ENCODE measurements at regions not wholly inside any gene's neighbourhood (a gene's known extent, or its start where the extent isn't known, plus 50 kb on each side); places are given as distances from the start of the nearest gene placed in this dataset.

- Histone ChIP-seq H3K27me3 (ENCODE audit: insufficient read depth, poor library complexity, severe bottlenecking) (no peaks in the 10 kb centered on the region), H3K27ac (replicated peaks) (no peak overlapping the region), H3K4me3 (replicated peaks; ENCODE audit: insufficient read depth, low read length) (no peak overlapping the region)
- no peak for TF ChIP-seq POLR2AphosphoS5 (IDR thresholded peaks at IDR 0.05; ENCODE audit: low read depth)
- TF ChIP-seq, protein P1, sequence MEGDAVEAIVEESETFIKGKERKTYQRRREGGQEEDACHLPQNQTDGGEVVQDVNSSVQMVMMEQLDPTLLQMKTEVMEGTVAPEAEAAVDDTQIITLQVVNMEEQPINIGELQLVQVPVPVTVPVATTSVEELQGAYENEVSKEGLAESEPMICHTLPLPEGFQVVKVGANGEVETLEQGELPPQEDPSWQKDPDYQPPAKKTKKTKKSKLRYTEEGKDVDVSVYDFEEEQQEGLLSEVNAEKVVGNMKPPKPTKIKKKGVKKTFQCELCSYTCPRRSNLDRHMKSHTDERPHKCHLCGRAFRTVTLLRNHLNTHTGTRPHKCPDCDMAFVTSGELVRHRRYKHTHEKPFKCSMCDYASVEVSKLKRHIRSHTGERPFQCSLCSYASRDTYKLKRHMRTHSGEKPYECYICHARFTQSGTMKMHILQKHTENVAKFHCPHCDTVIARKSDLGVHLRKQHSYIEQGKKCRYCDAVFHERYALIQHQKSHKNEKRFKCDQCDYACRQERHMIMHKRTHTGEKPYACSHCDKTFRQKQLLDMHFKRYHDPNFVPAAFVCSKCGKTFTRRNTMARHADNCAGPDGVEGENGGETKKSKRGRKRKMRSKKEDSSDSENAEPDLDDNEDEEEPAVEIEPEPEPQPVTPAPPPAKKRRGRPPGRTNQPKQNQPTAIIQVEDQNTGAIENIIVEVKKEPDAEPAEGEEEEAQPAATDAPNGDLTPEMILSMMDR (IDR thresholded peaks at IDR 0.05; ENCODE audit: insufficient read depth, low read length) = no peak
- TF ChIP-seq, protein P2, sequence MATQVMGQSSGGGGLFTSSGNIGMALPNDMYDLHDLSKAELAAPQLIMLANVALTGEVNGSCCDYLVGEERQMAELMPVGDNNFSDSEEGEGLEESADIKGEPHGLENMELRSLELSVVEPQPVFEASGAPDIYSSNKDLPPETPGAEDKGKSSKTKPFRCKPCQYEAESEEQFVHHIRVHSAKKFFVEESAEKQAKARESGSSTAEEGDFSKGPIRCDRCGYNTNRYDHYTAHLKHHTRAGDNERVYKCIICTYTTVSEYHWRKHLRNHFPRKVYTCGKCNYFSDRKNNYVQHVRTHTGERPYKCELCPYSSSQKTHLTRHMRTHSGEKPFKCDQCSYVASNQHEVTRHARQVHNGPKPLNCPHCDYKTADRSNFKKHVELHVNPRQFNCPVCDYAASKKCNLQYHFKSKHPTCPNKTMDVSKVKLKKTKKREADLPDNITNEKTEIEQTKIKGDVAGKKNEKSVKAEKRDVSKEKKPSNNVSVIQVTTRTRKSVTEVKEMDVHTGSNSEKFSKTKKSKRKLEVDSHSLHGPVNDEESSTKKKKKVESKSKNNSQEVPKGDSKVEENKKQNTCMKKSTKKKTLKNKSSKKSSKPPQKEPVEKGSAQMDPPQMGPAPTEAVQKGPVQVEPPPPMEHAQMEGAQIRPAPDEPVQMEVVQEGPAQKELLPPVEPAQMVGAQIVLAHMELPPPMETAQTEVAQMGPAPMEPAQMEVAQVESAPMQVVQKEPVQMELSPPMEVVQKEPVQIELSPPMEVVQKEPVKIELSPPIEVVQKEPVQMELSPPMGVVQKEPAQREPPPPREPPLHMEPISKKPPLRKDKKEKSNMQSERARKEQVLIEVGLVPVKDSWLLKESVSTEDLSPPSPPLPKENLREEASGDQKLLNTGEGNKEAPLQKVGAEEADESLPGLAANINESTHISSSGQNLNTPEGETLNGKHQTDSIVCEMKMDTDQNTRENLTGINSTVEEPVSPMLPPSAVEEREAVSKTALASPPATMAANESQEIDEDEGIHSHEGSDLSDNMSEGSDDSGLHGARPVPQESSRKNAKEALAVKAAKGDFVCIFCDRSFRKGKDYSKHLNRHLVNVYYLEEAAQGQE (IDR thresholded peaks at IDR 0.05; ENCODE audit: insufficient replicate concordance, low read depth) = no peak
- no peak for TF ChIP-seq GABPA (IDR thresholded peaks at IDR 0.05; ENCODE audit: low read depth)
- TF ChIP-seq SPI1 (IDR thresholded peaks at IDR 0.05; ENCODE audit: borderline replicate concordance, low read depth) = no peak
- DNase-seq (ENCODE audit: low read depth in 1 of 2, low spot score in 1 of 2) = no peak
These were observed 2098.3 kb downstream of the TP53TG3F start for GRCh38 chr16:35557731-35558130.

DNA sequence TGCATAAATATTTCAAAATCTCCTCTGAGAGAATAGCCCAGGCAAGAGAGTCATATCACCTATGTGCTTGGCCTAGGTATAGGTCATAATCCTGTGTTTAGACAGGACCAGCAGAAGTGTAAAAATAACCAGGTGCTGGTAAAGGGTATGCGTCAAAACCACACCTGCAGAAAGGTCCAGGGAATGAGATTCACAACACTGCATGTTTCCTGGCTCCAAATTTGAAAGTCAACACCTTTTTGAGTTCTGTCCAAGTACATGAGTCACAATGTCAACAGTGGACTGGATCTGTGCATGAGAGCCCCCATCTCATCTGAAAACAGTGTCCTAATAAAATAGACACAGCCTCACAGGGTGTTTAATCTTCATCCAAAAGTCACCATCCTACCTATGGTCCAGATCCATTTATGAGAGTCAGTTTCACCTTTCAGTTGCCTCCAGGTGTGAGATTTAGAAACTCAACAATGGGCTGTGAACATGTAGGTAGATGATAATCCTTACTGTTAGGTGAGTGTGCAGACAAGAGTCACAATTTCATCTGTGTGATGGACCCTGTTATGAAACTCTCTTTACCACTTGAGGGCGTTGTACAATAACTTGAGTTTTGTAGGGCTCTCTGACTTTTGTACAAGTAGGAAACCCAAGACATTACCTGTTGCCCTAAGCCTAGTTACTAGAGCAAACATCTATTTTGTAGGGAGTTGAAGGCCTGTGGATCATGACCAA is 2100.7 kb downstream of the TP53TG3F start:
- no peak for DNase-seq (ENCODE audit: low read depth in 1 of 2, low spot score in 1 of 2)
- Histone ChIP-seq H3K27ac (replicated peaks) (no peak overlapping the region), H3K4me3 (replicated peaks; ENCODE audit: insufficient read depth, low read length) (no peak overlapping the region), H3K27me3 (ENCODE audit: insufficient read depth, poor library complexity, severe bottlenecking) (no peaks in the 10 kb centered on the region)
- TF ChIP-seq, protein P2 (IDR thresholded peaks at IDR 0.05; ENCODE audit: insufficient replicate concordance, low read depth) = no peak
- no peak for TF ChIP-seq GABPA (IDR thresholded peaks at IDR 0.05; ENCODE audit: low read depth)
- TF ChIP-seq POLR2AphosphoS5 (IDR thresholded peaks at IDR 0.05; ENCODE audit: low read depth) = no peak
- TF ChIP-seq, protein P1 (IDR thresholded peaks at IDR 0.05; ENCODE audit: insufficient read depth, low read length) = no peak
- TF ChIP-seq SPI1 (IDR thresholded peaks at IDR 0.05; ENCODE audit: borderline replicate concordance, low read depth) = no peak

GRCh38 chr16:35560637-35560984 is 2101.2 kb downstream of the TP53TG3F start:
- TF ChIP-seq, protein P1 (IDR thresholded peaks at IDR 0.05; ENCODE audit: insufficient read depth, low read length) = no peak
- TF ChIP-seq GABPA (IDR thresholded peaks at IDR 0.05; ENCODE audit: low read depth) = no peak
- TF ChIP-seq POLR2AphosphoS5 (IDR thresholded peaks at IDR 0.05; ENCODE audit: low read depth) = no peak
- TF ChIP-seq, protein P2 (IDR thresholded peaks at IDR 0.05; ENCODE audit: insufficient replicate concordance, low read depth) = no peak
- TF ChIP-seq SPI1 (IDR thresholded peaks at IDR 0.05; ENCODE audit: borderline replicate concordance, low read depth) = no peak

More at GRCh38 chr16:35560637-35560984, 2101.2 kb downstream of the TP53TG3F start:
- no peak for DNase-seq (ENCODE audit: low read depth in 1 of 2, low spot score in 1 of 2)
- Histone ChIP-seq H3K4me3 (replicated peaks; ENCODE audit: insufficient read depth, low read length) (no peak overlapping the region), H3K27me3 (ENCODE audit: insufficient read depth, poor library complexity, severe bottlenecking) (no peaks in the 10 kb centered on the region), H3K27ac (replicated peaks) (no peak overlapping the region)
